GM23248 (cell line): ENCODE measurements at regions not wholly inside any gene's neighbourhood (a gene's known extent, or its start where the extent isn't known, plus 50 kb on each side); places are given as distances from the start of the nearest gene placed in this dataset.

Experiments used
- EZH2 ChIP-seq: fragments of 200-600 bp; sonication (generic); IDR thresholded peaks from 2 replicates; pipeline ENCODE4 v1.6.1; 2018; ENCODE audit warnings: antibody characterized with exemption, mild to moderate bottlenecking; ENCODE audit not compliant: insufficient read depth, poor library complexity, severe bottlenecking
- EZH2phosphoT487 ChIP-seq: fragments of 200-600 bp; sonication (generic); IDR thresholded peaks from 2 replicates; pipeline ENCODE4 v1.6.1; 2018; ENCODE audit warnings: antibody characterized with exemption, moderate library complexity, mild to moderate bottlenecking, low read depth; ENCODE audit not compliant: insufficient read depth

GRCh38 chr6:115717062-115717461, 343.6 kb downstream of the FRK start:
- TF ChIP-seq EZH2 = no peak
- no peak for TF ChIP-seq EZH2phosphoT487
